Kidney capillary endothelial cell (primary cell): ENCODE measurements at regions not wholly inside any gene's neighbourhood (a gene's known extent, or its start where the extent isn't known, plus 50 kb on each side); places are given as distances from the start of the nearest gene placed in this dataset.
"Not testable (repeated sequence)": the region's sequence is repeated elsewhere in the genome, so short reads cannot be mapped to it uniquely, and the experiment has no call there.

Experiments
- DNase-seq: peaks from one replicate; pipeline ENCODE4 v3.0.0-alpha.2; 2018; ENCODE audit warnings: low spot score

DNA sequence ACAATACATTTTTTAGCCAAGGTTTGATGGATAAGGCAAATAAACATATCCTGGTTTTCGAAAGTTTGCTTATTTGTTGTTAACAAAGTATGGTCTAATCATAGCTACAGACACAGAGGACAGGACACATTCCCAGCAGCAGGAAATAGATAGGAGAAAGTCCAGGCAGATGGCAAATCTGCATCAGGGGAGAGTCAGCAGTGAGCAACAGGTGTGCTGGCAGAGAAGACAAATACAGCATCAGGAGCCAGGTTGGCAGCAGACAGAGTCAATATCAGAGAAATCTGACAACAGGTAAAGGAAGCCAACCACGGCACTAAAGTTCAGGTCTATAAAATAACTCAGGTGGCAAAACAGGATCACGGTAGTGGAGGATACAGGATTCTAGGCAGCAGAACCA is 210.7 kb upstream of the PTBP2 start:
- DNase-seq: no peak

DNA sequence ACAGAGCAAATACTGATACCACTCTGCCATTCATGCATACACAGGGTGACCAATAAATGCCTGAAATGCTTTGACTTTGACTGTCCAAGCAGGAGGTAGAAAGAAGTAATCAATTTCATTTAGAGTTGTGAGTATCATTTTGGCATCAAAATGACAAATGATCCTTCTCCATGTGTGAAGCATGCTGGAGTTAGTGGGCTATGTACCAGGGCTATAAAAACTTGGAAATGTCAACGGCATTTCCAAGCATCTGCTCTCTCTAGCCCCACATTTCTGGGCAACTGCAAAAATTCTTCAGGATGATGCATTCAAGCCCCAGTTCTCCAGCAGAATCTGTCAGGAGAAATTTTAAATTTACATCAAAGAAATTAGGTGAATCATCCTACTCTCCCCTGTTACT is 208.4 kb upstream of the PTBP2 start:
- DNase-seq: no peak

DNA sequence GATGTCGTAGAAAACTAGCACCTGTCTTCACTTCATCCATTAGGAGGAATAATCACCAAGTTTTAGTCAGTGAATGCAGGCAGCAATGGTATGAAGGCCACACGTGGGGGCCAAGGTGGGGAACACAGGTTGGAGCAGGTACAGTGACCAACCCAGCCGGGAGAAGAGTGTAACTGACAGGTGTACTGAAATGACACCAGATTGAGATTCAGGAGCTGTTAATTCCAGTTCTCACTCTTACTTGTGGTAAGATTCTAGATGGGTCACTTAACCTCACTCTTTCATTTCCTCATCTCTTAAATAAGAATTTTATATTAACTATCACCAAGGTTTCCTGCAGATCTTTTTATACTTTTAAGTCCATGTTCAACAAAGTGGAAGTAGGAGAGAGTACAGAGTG is 206.2 kb upstream of the PTBP2 start:
- DNase-seq: no peak

DNA sequence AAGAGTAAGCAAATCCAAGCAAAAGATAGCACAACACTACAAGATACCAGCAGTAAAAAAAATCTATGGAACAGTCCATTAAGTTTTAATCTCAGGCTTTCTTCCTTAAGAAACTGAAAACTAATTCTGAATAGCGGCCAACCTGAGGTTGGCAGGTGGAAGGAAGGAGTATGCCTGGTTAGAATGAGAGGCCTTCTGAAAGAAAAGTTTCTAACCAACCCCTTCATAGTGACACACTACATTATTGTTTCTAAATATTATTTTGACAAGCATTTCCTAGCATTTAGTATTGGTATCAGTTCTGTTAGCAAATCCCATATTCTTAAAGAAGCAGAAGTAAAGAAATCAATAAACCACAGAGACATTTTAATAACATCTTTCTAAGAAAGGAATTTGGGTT is 205.7 kb upstream of the PTBP2 start:
- DNase-seq: no peak

DNA sequence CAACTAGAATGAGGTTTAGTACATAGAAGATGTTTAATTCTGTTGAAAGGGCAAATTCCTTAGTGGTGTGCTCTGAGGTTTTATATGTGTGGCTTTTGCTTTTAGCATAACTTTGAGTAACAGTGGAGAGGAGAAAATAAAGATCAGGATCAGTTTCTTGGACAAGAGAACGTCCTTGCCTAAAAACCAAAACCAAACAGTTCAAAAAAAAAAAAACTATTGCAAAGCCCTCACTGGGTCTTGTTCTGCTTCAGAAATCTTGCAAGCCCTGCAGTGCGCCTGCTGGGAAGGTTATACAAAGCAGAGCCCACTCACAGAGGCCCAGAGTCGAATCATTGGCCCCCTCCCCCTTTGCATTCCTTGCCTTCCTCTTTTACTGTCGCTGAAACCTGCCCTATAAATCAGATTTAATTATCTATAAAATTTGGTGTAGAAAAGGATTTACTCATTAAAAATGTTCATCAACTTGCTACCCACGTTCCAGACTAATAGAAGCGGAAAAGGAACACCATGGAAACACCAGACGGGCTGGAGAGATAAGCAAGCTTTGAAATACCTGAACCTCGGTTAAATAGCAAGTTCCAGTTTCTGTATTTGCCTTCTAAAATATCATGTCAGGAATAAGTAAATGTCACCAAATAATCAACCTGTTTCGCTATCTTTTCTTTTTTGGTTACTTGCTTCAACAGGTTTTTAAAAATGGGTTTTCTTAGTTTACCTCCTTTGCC is 201.6 kb upstream of the PTBP2 start:
- DNase-seq: no peak

DNA sequence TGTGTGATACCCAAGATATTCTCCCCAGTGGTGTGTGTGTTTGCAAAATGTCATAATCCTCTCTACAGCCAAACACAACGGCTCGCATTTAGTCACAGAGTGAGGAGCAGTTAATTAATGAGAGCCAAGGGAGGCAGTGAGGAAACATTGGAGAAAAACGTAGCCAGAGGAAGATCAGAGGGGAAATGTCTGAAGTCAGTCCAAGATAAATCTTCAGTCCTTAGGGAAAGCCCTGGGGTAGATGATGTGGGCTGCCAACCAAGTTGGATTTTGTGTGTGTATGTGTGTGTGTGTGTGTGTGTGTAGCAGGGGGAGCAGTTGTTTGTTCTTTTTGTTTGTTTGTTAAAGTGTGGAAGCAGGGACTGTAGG is 201.0 kb upstream of the PTBP2 start:
- no peak for DNase-seq

DNA sequence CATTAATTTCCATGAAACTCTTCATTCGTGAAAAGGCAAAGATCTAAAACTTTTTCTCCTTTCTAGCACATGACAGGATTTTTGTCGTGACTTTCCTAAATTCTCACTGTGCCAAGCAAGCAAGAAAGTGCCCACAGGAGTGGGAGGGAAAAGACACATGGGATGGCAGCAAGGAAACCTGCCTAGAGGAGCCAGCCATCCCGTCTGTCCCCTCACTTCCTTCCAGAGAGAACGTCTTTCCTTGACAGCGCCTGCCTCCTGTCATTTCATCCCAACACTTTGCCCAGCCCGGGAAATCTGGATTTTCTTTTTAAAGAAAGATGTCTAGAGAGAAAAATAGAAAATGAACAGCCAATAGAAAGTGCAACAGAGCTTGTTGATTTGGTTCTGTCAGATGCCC is 200.6 kb upstream of the PTBP2 start:
- DNase-seq: no peak

DNA sequence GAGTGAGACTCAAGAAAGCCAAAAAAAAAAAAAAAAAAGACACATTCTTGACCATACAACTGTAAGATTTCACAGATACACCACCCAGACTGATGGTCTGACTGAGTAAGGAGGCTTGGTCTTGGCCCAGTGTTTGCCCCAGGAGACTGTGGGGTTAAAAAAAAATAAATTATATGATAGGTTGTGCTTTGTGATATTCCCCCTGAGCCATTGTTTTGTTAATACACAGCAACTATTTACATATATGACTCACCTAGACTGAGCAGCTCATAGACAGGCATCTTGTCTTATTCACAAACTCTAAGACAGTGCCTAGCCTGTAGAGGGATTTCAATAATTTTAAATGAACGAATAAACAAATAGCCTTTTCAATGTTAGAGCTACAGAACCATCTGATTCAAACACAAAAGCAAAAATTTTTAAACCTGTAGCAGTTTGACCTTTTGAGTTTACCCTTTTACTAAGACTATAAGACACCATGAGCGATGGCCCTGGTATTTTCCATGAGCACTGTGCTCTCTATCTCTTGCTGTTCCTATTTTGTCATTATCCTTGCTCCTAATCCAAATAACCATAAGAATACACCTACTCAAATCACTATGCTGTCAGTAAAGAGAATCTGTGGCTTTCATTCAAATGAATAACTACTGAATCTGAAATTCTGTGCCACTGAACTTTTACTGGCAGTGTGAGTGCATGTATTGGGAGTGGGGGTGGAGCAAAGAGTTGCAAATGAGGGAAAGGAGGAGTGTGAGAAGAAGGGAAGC is 199.4 kb upstream of the PTBP2 start:
- DNase-seq: no peak

DNA sequence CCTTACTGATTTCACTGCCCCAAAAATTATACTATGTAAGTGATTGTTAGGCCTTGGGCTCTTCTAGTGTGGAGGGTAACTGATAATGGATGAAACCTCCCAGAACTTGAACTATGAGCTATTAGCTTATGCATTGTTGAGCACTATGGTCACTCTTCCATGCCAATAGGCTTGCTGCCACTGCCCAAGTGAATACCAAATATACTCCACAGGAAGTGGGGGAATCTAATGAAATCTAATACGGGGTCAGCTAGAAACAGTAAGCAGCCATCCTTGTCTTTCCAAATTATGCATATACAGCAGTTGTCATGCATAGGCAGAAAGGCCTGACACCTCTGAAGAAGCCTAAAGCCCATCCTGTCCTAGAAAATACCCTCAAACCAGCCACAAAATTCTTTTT is 198.7 kb upstream of the PTBP2 start:
- no peak for DNase-seq

DNA sequence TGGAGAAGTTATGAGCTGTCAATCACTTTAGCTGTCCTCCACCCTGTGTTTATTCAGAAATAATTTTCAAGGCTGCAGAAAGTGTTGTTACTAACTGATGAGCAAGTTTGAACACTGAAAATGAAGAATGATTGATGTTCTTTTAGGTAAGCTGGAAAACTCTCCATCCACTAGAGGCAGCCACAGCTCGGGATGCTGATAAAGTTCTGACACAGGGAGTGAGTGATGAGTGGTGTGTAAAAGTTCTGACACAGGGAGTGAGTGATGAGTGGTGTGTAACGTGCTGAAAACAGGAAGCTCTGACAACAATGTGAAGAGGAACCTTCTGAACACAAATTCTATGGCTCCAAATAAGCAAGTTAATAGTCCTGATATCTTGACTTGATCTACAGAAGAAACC is 197.5 kb upstream of the PTBP2 start:
- DNase-seq: no peak

DNA sequence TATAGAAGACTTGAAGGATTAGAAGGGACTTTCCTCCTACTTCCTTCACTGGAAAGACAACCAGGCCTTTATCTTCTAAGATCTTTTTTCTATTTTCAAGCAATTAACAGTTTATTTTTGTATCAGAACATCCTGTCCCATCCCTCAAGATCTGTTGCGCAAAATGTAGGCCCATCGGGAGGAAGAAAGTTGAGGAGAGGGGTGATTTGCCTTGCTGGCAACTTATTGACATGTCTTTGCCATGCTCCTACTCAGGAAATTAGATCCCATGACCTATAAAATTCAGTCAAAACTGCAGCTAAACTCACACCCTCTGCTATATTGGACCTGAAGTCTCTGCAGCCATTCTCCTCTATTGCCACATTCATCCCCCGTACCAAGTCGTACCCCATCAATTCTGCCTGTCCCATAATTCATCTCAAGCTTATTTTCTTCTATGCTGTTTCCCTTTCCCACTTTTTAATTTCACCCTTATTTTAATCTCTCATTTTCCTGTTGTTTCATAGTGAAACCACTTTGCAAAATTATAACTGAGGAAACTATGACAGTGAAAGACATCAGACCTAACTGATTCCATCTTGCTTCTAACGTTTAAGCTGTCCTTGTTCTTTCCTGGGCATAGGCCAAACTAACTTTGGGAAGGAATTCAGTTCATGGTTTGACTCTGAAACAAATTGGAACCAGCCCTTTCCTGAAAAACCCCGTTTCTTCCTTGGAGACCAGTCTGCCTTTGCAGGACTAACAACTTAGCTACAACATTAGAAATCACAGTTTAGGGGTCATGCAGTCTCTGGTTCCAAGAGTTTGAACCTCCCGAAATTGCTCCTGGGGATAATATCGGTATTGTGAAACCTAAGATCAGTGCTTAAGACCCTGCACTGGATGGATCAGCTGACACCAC is 195.7 kb upstream of the PTBP2 start:
- DNase-seq: no peak

DNA sequence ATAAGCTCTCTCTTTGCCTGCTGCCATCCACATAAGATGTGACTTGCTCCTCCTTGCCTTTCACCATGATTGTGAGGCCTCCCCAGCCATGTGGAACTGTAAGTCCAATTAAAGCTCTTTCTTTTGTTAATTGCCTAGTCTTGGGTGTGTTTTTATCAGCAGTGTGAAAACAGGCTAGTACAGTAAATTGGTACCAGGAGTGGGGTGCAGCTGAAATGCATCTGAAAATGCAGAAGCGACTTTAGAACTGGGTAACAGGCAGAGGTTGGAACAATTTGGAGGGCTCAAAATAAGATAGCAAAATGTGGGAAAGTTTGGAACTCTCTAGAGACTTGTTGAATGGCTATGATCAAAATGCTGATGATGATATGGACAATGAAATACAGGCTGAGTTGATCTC is 192.9 kb upstream of the PTBP2 start:
- DNase-seq: not testable (repeated sequence)

DNA sequence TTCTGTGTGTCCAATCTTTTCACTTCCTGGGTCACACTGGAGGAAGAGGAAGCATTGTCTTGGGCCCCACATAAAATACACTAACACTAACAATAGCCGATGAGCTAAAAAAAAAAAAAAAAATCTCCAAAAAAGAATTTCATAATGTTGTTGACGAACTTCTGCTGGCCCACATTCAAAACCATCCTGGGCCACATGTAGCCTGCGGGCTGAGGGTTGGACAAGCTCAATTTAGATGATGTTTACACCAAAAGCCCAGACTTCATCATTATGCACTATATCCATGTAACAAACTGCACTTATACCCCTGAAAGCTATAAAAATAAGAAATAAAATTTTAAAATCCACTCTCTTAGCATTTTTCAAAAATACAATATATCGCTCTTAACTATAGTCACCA is 187.8 kb upstream of the PTBP2 start:
- DNase-seq: no peak

DNA sequence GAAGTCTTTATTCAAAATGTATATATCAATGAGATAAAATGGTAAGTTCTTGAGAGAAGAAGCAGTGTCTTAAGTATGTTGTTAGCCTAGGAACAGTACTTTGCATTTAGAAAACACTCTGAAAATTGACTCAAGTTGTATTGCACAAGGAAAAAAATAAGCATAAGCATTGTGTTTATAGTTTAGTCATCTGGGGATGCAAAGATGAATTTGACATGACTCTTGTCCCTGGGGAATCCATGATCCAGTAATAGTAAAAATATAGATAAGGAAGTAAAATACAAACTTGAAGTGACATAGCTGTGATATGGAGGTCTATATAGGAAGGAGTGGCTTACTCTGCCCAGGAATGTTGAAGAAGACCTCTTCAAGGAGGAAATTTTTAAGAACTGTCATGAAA is 185.0 kb upstream of the PTBP2 start:
- DNase-seq: no peak

DNA sequence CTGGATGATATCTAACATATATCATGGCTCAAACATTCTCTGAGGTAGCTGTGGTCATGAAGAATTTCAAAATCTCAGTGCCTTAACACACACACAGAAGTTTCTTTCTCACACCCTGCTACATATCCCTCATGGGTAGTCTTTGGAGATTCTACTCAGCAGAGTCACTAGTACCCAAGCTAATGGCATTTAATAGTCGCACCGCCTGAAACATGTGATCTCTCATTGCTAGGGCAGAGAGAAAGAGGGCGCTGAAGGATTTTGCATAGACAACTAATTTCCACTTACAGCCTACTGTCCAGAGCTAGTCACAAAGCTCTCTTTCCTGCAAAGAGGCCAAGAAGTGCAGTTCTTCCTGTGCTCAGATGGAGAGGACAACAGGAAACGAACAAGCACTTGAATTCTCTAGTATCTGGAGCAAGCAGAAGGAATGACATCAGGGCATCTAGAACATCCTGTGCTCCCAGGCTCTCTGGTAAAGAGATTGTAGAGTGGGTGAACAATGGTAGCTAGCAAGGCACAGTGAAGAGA is 183.4 kb upstream of the PTBP2 start:
- DNase-seq: peak; percentile 31

DNA sequence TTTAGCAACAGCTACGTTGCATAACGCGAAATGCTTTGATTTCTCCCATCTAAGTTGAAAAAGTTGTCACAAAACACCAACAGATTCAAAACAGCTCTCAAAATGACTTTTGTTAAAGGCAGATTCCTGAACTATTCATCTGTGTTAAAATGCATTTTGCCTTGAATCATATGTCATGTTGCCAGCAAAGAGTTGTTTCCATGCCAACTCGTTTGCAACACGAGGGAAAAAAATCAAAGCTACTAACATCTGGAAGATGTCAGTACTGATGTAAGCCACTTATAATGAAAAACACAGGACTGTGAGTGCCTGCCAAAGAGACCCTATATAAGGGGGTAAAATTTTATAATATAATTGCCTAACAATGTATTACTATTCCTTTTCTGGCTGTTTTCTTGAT is 182.7 kb upstream of the PTBP2 start:
- DNase-seq: no peak

DNA sequence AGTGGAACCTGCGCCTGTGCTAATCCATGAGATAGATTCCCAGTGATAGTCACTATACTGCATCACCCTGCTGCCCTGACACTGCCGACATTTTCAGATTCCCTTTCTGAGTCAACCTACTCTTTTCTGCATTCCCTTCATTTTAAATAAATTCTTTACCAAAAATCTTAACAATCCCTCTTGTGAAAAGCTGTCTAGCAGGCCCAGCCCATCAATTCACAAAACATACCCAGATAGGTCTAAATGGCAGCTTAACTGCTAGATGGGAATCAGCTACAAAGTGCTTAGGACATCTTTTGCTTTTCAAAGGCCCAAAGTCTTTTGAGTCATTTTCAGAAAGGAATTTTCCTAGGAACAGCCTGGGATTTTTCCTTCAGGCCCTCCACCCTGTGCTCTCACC is 180.1 kb upstream of the PTBP2 start:
- no peak for DNase-seq

DNA sequence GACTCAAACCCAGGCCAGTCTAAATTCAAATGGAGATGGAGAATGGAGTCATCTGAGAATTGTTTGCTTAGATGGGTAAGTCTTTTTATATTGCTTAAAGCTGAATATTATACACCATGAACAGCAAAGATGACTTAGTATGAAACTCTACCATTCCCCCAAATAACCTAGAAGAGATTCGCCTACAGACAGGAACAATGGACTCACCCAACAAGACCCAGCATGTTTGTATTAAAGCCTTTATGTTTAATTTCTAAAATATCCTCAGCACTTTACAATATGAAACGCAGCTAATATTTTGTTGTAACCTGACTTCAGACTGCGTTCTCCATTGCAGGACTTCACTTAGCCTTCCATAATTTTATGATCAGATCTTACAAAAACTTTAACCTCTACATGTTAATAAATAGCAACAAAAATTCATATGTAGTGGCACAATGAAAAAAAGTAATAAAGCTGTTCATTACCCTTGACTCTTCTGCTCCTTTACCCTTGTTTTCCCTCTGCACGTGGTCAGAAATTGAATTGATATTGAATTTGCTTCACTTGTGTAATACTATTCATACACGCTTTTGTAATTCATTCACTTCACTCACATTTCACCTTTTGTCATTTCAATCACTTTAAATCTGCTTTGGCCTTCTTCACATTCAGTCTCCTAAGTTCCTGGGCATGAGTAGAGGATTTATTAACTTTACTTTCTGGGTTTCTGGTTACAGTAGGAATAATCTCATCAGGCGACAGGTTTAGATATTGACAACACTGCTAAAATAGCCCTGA is 177.3 kb upstream of the PTBP2 start:
- no peak for DNase-seq

DNA sequence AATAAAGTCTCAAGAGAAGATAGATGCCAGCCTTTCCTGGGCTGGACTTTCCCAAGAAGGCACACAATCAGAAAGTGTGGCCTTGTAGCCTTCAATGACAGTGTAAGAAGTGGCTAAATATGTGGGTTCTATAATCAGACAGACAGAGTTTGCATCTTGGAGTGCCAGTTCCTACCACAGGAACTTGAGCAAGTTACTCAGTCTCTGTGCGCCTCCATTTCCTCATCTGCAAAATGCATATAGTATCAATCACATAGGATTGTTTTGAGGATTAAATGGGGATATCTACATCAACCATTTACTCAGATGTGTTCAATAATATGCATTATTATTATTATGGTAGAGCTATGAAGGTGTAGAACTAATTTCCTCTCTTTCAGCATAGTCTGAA is 176.8 kb upstream of the PTBP2 start:
- DNase-seq: no peak

DNA sequence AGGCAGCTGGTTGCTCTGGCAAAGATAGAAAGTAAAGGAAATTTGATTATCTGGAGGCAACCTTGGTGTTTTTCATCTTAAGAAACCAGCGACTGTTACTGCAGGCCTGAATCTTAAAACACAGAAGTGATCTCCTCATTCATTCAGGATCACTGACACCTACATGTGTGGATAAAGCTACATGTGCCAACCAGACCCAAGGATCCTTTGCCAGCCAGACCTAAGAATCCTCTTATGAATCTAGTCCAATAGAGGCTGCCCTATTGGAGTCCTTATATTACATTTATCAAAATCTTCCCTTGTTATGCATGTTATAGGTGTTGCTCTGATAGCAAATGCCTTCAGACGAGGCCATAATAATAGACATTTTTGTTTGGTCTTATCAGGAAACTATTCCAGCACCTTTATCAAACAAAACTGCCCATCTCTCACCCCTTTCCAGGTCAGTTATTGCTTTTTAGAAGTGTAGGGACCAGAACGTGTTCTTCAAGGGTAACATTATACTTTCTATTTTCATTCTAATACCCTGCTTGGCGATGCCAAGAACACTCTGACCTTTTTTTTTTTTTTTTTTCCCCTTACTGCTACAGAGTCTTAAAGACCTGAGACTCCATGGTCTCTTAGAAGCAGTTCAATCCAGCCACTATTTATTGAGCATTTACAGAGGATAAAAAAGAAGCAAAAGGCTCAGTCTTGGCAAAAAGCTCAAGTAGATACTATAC is 175.5 kb upstream of the PTBP2 start:
- DNase-seq: no peak

DNA sequence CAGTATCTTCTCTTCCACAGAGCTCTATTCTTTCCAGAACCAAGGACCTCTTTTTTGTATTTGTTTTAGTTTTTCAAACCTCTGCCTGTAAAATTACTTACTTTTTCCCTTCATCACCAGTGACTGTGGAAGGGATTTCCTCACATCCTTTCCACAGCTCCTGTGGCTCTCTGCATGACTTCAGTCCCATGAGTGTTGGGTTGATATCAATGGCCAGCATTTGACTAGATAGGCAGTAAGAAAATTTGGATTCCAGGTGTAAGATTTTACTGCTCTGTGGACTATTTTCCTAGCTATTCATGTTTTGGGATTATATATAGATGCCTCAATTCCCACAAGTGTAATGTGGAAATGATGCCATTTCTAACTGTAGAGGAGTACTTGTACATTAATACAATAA is 171.5 kb upstream of the PTBP2 start:
- no peak for DNase-seq
